GM12873 (cell line): ENCODE measurements at regions not wholly inside any gene's neighbourhood (a gene's known extent, or its start where the extent isn't known, plus 50 kb on each side); places are given as distances from the start of the nearest gene placed in this dataset.

ENCODE experiments used
- CTCF ChIP-seq: IDR thresholded peaks from 2 replicates; pipeline ENCODE4 v1.5.1; 2012; ENCODE audit warnings: low read depth, mild to moderate bottlenecking, moderate library complexity, low read length, control low read depth; ENCODE audit not compliant: insufficient read depth; ENCODE audit errors: missing control alignments

GRCh38 chr6:120681204-120681603 lies 653.1 kb downstream of the TBC1D32 start:
- TF ChIP-seq CTCF = no peak

- TF ChIP-seq CTCF = no peak
Observed at GRCh38 chr6:120675886-120676285, 658.4 kb downstream of the TBC1D32 start.

- TF ChIP-seq CTCF = no peak
Observed at GRCh38 chr6:120671519-120671918, 662.8 kb downstream of the TBC1D32 start.

- TF ChIP-seq CTCF = no peak
Observed at GRCh38 chr6:120652506-120652905, 681.8 kb downstream of the TBC1D32 start.

- TF ChIP-seq CTCF = no peak
Observed at GRCh38 chr6:120648713-120649112, 685.6 kb downstream of the TBC1D32 start.

GRCh38 chr6:120646101-120646500 lies 688.2 kb downstream of the TBC1D32 start:
- no peak for TF ChIP-seq CTCF

GRCh38 chr6:120632975-120633374 lies 701.3 kb downstream of the TBC1D32 start:
- TF ChIP-seq CTCF = no peak
